Neuronal stem cell (in vitro differentiated cells): ENCODE measurements at regions not wholly inside any gene's neighbourhood (a gene's known extent, or its start where the extent isn't known, plus 50 kb on each side); places are given as distances from the start of the nearest gene placed in this dataset.
A peak's percentile ranks its signal among the peaks of the same experiment; 100 is the strongest.

ENCODE experiments used
- DNase-seq: peaks from one replicate; pipeline ENCODE4 v3.0.0-alpha.2; 2013; ENCODE audit warnings: low spot score
- H2AFZ ChIP-seq: one replicate; pipeline ENCODE4 v1.6.1; 2013; ENCODE audit warnings: mild to moderate bottlenecking, low read length, inconsistent platforms
- H2AK5ac ChIP-seq: 2 replicates; pipeline ENCODE4 v1.6.1; 2013; ENCODE audit warnings: low read depth, mild to moderate bottlenecking, inconsistent platforms, low read length, moderate library complexity, mixed read lengths
- H2BK120ac ChIP-seq: 2 replicates; pipeline ENCODE4 v1.6.1; 2013; ENCODE audit warnings: low read depth, mild to moderate bottlenecking, inconsistent platforms, low read length, moderate library complexity, mixed read lengths
- H2BK12ac ChIP-seq: one replicate; pipeline ENCODE4 v1.6.1; 2013; ENCODE audit warnings: low read length, inconsistent platforms
- H2BK15ac ChIP-seq: 2 replicates; pipeline ENCODE4 v1.6.1; 2013; ENCODE audit warnings: mild to moderate bottlenecking, low read length, inconsistent platforms, mixed read lengths
- H2BK5ac ChIP-seq: one replicate; pipeline ENCODE4 v1.6.1; 2013; ENCODE audit warnings: inconsistent platforms, mild to moderate bottlenecking, low read length, moderate library complexity
- H3K14ac ChIP-seq: one replicate; pipeline ENCODE4 v1.6.1; 2013; ENCODE audit warnings: low read length, inconsistent platforms
- H3K18ac ChIP-seq: 2 replicates; pipeline ENCODE4 v1.6.1; 2013; ENCODE audit warnings: low read length, inconsistent platforms
- H3K23ac ChIP-seq: 2 replicates; pipeline ENCODE4 v1.6.1; 2013; ENCODE audit warnings: low read depth, mild to moderate bottlenecking, mixed read lengths, low read length, inconsistent platforms; ENCODE audit not compliant: poor library complexity
- H3K27ac ChIP-seq: replicated peaks from 3 replicates; pipeline ENCODE4 v1.5.1; 2013; ENCODE audit warnings: low read length, inconsistent platforms
- H3K27me3 ChIP-seq, 3 experiments: 2 replicates each; pipeline ENCODE4 v1.6.1; 2013; ENCODE audit warnings: low read length in 3 of 3, mild to moderate bottlenecking in 2 of 3, inconsistent platforms in 1 of 3, low read depth in 1 of 3, mixed read lengths in 1 of 3, moderate library complexity in 1 of 3; ENCODE audit not compliant: control insufficient read depth in 3 of 3, insufficient read depth in 3 of 3
- H3K36me3 ChIP-seq, 2 donors: replicated peaks in 1 of 2; 2 replicates each; pipeline ENCODE4 v1.6.1; 2013; ENCODE audit warnings: low read length in 2 of 2; ENCODE audit not compliant: control insufficient read depth in 2 of 2, insufficient read depth in 2 of 2
- H3K4ac ChIP-seq: 2 replicates; pipeline ENCODE4 v1.6.1; 2013; ENCODE audit warnings: inconsistent platforms, mild to moderate bottlenecking, low read length, moderate library complexity
- H3K4me1 ChIP-seq, 2 donors: 1 replicate in 1 of 2; 2 replicates in 1 of 2; pipeline ENCODE4 v1.6.1; 2013; ENCODE audit warnings: low read length in 2 of 2, low read depth in 1 of 2; ENCODE audit not compliant: control insufficient read depth in 2 of 2, insufficient read depth in 1 of 2
- H3K4me2 ChIP-seq: one replicate; pipeline ENCODE4 v1.6.1; 2013; ENCODE audit warnings: mild to moderate bottlenecking, low read length, inconsistent platforms; ENCODE audit not compliant: insufficient read depth, poor library complexity, severe bottlenecking
- H3K4me3 ChIP-seq, 2 donors: 2 replicates each; pipeline ENCODE4 v1.5.1; 2013; ENCODE audit warnings: low read length in 2 of 2, mild to moderate bottlenecking in 2 of 2, inconsistent platforms in 1 of 2, moderate library complexity in 1 of 2
- H3K79me1 ChIP-seq: one replicate; pipeline ENCODE4 v1.6.1; 2013; ENCODE audit warnings: low read depth, mild to moderate bottlenecking, inconsistent platforms, low read length, moderate library complexity
- H3K9ac ChIP-seq: one replicate; pipeline ENCODE4 v1.6.1; 2013; ENCODE audit warnings: mild to moderate bottlenecking, low read depth, low read length, inconsistent platforms; ENCODE audit not compliant: poor library complexity
- H3K9me3 ChIP-seq, 2 donors: replicated peaks in 1 of 2; 2 replicates each; pipeline versions ENCODE3 to v1.6.1; 2013; ENCODE audit warnings: low read length in 2 of 2, mild to moderate bottlenecking in 2 of 2, inconsistent platforms in 1 of 2, low read depth in 1 of 2, mixed read lengths in 1 of 2, moderate library complexity in 1 of 2; ENCODE audit not compliant: control insufficient read depth in 2 of 2, insufficient read depth in 1 of 2
- H4K8ac ChIP-seq: one replicate; pipeline ENCODE4 v1.6.1; 2013; ENCODE audit warnings: low read depth, mild to moderate bottlenecking, inconsistent platforms, low read length, moderate library complexity
- H4K91ac ChIP-seq: one replicate; pipeline ENCODE4 v1.6.1; 2013; ENCODE audit warnings: low read length, low read depth, mild to moderate bottlenecking, inconsistent platforms; ENCODE audit not compliant: poor library complexity
- WGBS, 2 donors: extraction: QIAGEN DNeasy Blood & Tissue Kit; methylation state at CpG; one replicate each; pipeline ENCODE4 v1.1.7; 2013; ENCODE audit warnings: missing lambda C conversion rate in 2 of 2, mixed read lengths in 1 of 2; ENCODE audit not compliant: insufficient read length in 2 of 2, insufficient replicate concordance in 1 of 2; ENCODE audit errors: extremely low coverage in 2 of 2; 5-methylcytosine and 5-hydroxymethylcytosine counted together

DNA sequence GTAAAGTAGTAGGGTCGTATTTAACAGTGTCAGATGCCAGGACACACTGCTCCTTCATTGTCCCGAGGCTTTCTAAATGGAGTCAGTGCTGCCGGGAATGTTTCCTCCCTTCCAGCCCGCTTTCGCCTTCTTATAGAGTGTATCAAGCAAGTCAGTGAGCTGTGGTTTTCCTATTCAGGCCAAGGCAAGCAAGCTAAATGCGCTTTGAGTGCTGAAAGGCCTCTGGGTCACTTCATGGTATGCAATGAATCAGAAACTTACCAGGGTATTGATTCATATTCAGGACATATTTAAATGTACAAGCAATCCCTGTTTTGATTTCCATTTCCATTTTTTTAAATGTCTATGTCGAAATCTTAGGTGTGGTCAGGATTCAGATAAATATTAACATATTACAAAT lies 327.9 kb upstream of the SOX9 start:
- H2BK5ac ChIP-seq, result no peak overlapping the region
- no peak overlapping the region for H3K9ac ChIP-seq
- H3K4me2 ChIP-seq, result no peak overlapping the region
- no peak overlapping the region for H3K4me3 ChIP-seq
- H2BK15ac ChIP-seq, result no peak overlapping the region
- no peak overlapping the region for H3K18ac ChIP-seq
- H3K14ac ChIP-seq, result no peak overlapping the region
- no peak overlapping the region for H2BK12ac ChIP-seq
- no peak overlapping the region for H3K23ac ChIP-seq
- no peak overlapping the region for H4K91ac ChIP-seq
- H3K36me3 ChIP-seq, result no peaks in the 10 kb centered on the region
- H2AFZ ChIP-seq, result peak overlapping the region; percentile 45
- H3K4ac ChIP-seq, result no peak overlapping the region
- H2BK120ac ChIP-seq, result no peak overlapping the region
- no peak overlapping the region for H2AK5ac ChIP-seq
- no peak overlapping the region for H3K27ac ChIP-seq
- no peaks in the 10 kb centered on the region for H3K27me3 ChIP-seq
- no peaks in the 10 kb centered on the region for H3K79me1 ChIP-seq
- H4K8ac ChIP-seq, result no peak overlapping the region
- WGBS, 2 donors, result no CpG with 5 or more reads among the region's 7 CpGs
- peaks cover 0 to 2% of the 10 kb centered on the region in 2 donors for H3K4me1 ChIP-seq
- H3K9me3 ChIP-seq, result peaks cover 0 to 2% of the 10 kb centered on the region in 2 donors
- DNase-seq, result no peak

DNA sequence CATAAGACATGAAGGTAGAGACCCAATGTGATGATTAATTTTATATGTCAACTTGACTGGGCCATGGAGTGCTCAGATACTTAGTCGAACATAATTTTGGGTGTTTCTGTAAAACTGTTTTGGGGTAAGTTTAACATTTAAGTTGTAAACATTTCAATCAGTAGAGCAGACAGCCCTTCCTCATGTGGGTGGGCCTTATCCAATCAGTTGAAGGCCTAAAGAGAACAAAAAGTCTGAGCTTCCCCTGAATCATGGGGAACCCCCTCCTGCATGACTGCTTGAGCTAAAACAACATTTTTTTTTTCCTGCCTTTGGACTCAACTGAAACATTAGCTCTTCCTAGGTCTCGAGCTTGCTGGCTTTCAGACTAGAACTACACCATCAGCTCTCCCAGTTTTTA lies 327.3 kb upstream of the SOX9 start:
- Histone ChIP-seq H3K4ac (no peak overlapping the region), H2AK5ac (no peak overlapping the region), H3K18ac (no peak overlapping the region), H3K4me2 (no peak overlapping the region), H4K8ac (no peak overlapping the region), H2BK5ac (no peak overlapping the region), H3K14ac (no peak overlapping the region), H3K4me1 (peaks cover 0 to 2% of the 10 kb centered on the region in 2 donors), H3K79me1 (no peaks in the 10 kb centered on the region), H2BK15ac (no peak overlapping the region), H3K23ac (no peak overlapping the region), H3K9ac (no peak overlapping the region), H2BK120ac (no peak overlapping the region), H2AFZ (no peak overlapping the region), H3K4me3 (no peak overlapping the region), H3K36me3 (no peaks in the 10 kb centered on the region), H3K9me3 (peaks cover 0 to 2% of the 10 kb centered on the region in 2 donors), H3K27me3 (no peaks in the 10 kb centered on the region), H2BK12ac (no peak overlapping the region), H4K91ac (no peak overlapping the region), H3K27ac (no peak overlapping the region)
- WGBS, 2 donors, result no CpG with 5 or more reads among the region's 2 CpGs
- DNase-seq, result no peak

DNA sequence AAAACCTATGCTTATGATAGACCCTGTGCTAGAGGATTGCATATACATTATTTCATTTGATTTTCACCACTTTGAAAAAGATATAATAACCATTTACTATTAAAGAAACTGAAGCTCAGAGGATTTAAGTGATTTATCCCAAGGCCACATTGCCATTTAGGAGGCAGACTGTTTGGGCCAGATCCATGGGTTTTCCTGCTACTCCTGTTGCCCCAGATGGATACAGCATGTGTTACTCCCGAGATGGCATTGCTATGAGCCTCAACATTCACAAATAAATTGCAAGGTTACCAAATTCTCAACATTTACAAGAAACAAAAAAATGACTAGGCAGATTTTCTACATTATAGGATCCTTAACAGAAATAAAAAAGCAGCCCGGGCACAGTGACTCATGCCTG lies 322.1 kb upstream of the SOX9 start:
- H3K4me3 ChIP-seq, result no peak overlapping the region
- H3K4me2 ChIP-seq, result no peak overlapping the region
- H3K9ac ChIP-seq, result no peak overlapping the region
- no peak overlapping the region for H2BK120ac ChIP-seq
- WGBS, 2 donors, result no CpG with 5 or more reads among the region's 2 CpGs
- peaks cover 0 to 2% of the 10 kb centered on the region in 2 donors for H3K9me3 ChIP-seq
- H3K36me3 ChIP-seq, result no peaks in the 10 kb centered on the region
- no peak overlapping the region for H2BK15ac ChIP-seq
- no peak overlapping the region for H4K8ac ChIP-seq
- no peak overlapping the region for H2BK5ac ChIP-seq
- no peak overlapping the region for H3K23ac ChIP-seq
- no peak overlapping the region for H2AK5ac ChIP-seq
- no peak overlapping the region for H4K91ac ChIP-seq
- no peak for DNase-seq
- no peaks in the 10 kb centered on the region for H3K79me1 ChIP-seq
- no peak overlapping the region for H2BK12ac ChIP-seq
- no peak overlapping the region for H2AFZ ChIP-seq
- H3K27ac ChIP-seq, result no peak overlapping the region
- no peak overlapping the region for H3K18ac ChIP-seq
- H3K4ac ChIP-seq, result no peak overlapping the region
- H3K14ac ChIP-seq, result no peak overlapping the region
- H3K4me1 ChIP-seq, result peaks cover 2 to 3% of the 10 kb centered on the region in 2 donors
- H3K27me3 ChIP-seq, result no peaks in the 10 kb centered on the region

DNA sequence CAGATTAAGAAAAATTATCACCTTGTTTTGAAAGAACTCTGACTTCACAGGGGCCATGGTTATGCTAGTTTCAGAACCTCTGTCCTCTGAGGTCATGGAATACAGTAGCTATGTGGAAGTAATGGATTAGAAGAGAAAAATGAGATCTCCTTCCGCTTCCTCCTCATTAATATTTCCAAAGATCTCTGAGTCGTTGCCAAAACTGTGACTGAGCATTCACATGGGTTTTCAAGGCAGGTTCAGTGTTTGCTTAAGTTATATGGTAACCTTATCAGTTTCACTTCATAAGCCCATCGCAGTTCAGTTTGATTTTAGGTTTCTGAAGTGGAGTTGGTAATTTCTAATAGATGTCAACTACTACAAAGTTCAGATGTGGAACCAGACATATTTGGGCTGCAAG lies 321.2 kb upstream of the SOX9 start:
- H2BK15ac ChIP-seq, result no peak overlapping the region
- no peak for DNase-seq
- no peak overlapping the region for H3K14ac ChIP-seq
- H2BK5ac ChIP-seq, result no peak overlapping the region
- no peak overlapping the region for H4K91ac ChIP-seq
- no peak overlapping the region for H2BK12ac ChIP-seq
- H3K9me3 ChIP-seq, result peaks cover 0 to 2% of the 10 kb centered on the region in 2 donors
- no peaks in the 10 kb centered on the region for H3K27me3 ChIP-seq
- H2AK5ac ChIP-seq, result no peak overlapping the region
- H3K27ac ChIP-seq, result no peak overlapping the region
- WGBS, 2 donors, result no CpG with 5 or more reads among the region's 3 CpGs
- no peak overlapping the region for H2AFZ ChIP-seq
- H4K8ac ChIP-seq, result no peak overlapping the region
- no peak overlapping the region for H3K18ac ChIP-seq
- no peak overlapping the region for H3K4me3 ChIP-seq
- no peak overlapping the region for H3K23ac ChIP-seq
- no peak overlapping the region for H3K4ac ChIP-seq
- H3K9ac ChIP-seq, result no peak overlapping the region
- no peak overlapping the region for H2BK120ac ChIP-seq
- no peaks in the 10 kb centered on the region for H3K36me3 ChIP-seq
- peaks cover 2 to 3% of the 10 kb centered on the region in 2 donors for H3K4me1 ChIP-seq
- H3K4me2 ChIP-seq, result no peak overlapping the region
- no peaks in the 10 kb centered on the region for H3K79me1 ChIP-seq
